ENCODE measurements at regions not wholly inside any gene's neighbourhood (a gene's known extent, or its start where the extent isn't known, plus 50 kb on each side); places are given as distances from the start of the nearest gene placed in this dataset.

- TF ChIP-seq CTCF (IDR thresholded peaks at IDR 0.05) (no peak), POLR2A (IDR thresholded peaks at IDR 0.05) (no peak), POLR2AphosphoS5 (IDR thresholded peaks at IDR 0.05) (no peak)
These were observed 459.4 kb upstream of the ITGA1 start for GRCh38 chr5:52328220-52328806.
